Osteoblast (primary cell): ENCODE measurements at regions not wholly inside any gene's neighbourhood (a gene's known extent, or its start where the extent isn't known, plus 50 kb on each side); places are given as distances from the start of the nearest gene placed in this dataset.
"Not testable (repeated sequence)": the region's sequence is repeated elsewhere in the genome, so short reads cannot be mapped to it uniquely, and the experiment has no call there.

Experiments
- DNase-seq: peaks from one replicate; pipeline ENCODE4 v3.0.0; 2011; ENCODE audit warnings: low spot score, mixed read lengths; ENCODE audit not compliant: insufficient read length; ENCODE audit errors: missing footprints
- H2AFZ ChIP-seq: 2 replicates; pipeline ENCODE4 v1.6.0; 2011; ENCODE audit warnings: mild to moderate bottlenecking, low read length
- H3K27ac ChIP-seq: 2 replicates; pipeline ENCODE4 v1.5.1; 2011; ENCODE audit warnings: mild to moderate bottlenecking, low read depth, low read length, moderate library complexity
- H3K27me3 ChIP-seq: 2 replicates; pipeline ENCODE4 v1.6.0; 2012; ENCODE audit warnings: mild to moderate bottlenecking, control low read depth, inconsistent platforms, low read length, moderate library complexity; ENCODE audit not compliant: insufficient read depth
- H3K36me3 ChIP-seq: 2 replicates; pipeline ENCODE4 v1.5.1; 2011; ENCODE audit warnings: mild to moderate bottlenecking, low read length, control low read depth, moderate library complexity; ENCODE audit not compliant: insufficient read depth
- H3K4me1 ChIP-seq: 2 replicates; pipeline ENCODE4 v1.5.1; 2011; ENCODE audit warnings: mild to moderate bottlenecking, low read length, control low read depth, moderate library complexity; ENCODE audit not compliant: insufficient read depth
- H3K4me2 ChIP-seq: 2 replicates; pipeline ENCODE4 v1.6.0; 2011; ENCODE audit warnings: mild to moderate bottlenecking, low read length; ENCODE audit not compliant: insufficient read depth
- H3K4me3 ChIP-seq: fragments of 200-600 bp; sonication (generic); 3 replicates; pipeline ENCODE4 v1.5.1; 2012; ENCODE audit warnings: mild to moderate bottlenecking, low read length, inconsistent platforms; ENCODE audit not compliant: insufficient read depth
- H3K79me2 ChIP-seq: 2 replicates; pipeline ENCODE4 v1.6.0; 2012; ENCODE audit warnings: mild to moderate bottlenecking, low read length, control low read depth, inconsistent platforms; ENCODE audit not compliant: insufficient read depth
- H3K9me3 ChIP-seq: 2 replicates; pipeline ENCODE4 v1.5.1; 2011; ENCODE audit warnings: low read depth, low read length, control low read depth
- H4K20me1 ChIP-seq: 2 replicates; pipeline ENCODE4 v1.6.0; 2012; ENCODE audit warnings: mild to moderate bottlenecking, low read length, control low read depth; ENCODE audit not compliant: insufficient read depth
- TF ChIP-seq, protein P1 (sequence below): IDR thresholded peaks from 2 replicates; pipeline ENCODE4 v1.5.1; 2011; ENCODE audit warnings: mild to moderate bottlenecking, low read depth, low read length, moderate library complexity; ENCODE audit errors: extremely low read depth

DNA sequence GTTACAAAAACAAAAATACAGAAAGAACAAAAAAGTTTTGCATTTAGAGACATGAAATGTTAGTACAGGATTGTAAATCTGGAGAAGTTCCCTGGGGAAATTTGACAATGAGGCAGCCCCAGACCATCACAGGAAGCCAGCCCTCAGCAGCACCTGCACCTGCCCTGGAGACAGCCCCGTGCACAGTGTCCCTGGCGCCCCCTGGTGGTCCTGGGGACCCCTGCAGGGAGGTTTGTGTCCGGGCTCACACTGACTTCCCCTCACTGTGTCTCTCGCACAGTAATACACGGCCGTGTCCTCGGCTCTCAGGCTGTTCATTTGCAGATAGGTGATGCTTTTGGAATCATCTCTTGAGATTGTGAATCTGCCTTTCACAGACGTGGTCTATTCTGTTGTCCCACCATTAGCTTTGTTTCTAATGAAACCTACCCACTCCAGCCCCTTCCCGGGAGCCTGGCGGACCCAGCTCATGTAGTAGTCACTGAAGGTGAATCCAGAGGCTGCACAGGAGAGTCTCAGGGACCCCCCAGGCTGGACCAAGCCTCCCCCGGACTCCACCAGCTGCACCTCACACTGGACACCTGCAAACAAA lies 1248.6 kb downstream of the TMEM121 start:
- not testable (repeated sequence) for H2AFZ ChIP-seq, H3K27ac ChIP-seq, H4K20me1 ChIP-seq, H3K27me3 ChIP-seq, H3K9me3 ChIP-seq, H3K36me3 ChIP-seq, H3K4me2 ChIP-seq, H3K79me2 ChIP-seq, H3K4me3 ChIP-seq, DNase-seq, H3K4me1 ChIP-seq

DNA sequence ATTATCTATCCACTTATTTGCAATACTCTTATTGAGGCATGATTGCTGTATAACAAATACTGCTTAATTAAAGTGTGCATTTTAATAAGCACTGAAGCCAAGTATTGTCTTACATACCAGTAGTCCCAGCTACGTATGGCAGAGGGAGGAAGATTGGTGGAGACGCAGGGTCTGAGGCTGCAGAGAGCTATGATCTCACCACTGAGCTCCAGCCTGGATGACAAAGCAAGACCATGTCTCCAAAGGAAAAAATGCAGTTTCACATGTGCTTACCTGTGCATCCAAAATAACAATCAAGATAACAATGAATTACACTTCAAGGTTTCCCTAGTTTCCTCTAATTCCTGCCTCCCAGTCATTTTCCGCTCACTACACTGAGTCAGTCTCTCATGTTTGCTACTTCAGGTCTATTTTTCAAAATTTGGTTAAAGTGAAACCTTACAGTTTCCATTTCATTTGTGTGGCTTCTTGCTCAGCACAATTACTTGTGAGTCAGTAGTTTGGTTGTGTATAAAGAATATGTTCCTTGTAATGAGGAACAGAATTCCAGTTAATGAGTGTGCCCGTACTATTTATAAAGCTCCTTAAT lies 1250.1 kb downstream of the TMEM121 start:
- TF ChIP-seq, protein P1, sequence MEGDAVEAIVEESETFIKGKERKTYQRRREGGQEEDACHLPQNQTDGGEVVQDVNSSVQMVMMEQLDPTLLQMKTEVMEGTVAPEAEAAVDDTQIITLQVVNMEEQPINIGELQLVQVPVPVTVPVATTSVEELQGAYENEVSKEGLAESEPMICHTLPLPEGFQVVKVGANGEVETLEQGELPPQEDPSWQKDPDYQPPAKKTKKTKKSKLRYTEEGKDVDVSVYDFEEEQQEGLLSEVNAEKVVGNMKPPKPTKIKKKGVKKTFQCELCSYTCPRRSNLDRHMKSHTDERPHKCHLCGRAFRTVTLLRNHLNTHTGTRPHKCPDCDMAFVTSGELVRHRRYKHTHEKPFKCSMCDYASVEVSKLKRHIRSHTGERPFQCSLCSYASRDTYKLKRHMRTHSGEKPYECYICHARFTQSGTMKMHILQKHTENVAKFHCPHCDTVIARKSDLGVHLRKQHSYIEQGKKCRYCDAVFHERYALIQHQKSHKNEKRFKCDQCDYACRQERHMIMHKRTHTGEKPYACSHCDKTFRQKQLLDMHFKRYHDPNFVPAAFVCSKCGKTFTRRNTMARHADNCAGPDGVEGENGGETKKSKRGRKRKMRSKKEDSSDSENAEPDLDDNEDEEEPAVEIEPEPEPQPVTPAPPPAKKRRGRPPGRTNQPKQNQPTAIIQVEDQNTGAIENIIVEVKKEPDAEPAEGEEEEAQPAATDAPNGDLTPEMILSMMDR: no peak
- H3K9me3 ChIP-seq: no peaks in the 10 kb centered on the region
- no peak overlapping the region for H3K4me3 ChIP-seq
- no peaks in the 10 kb centered on the region for H3K27me3 ChIP-seq
- H3K4me1 ChIP-seq: no peaks in the 10 kb centered on the region
- no peak overlapping the region for H2AFZ ChIP-seq
- no peaks in the 10 kb centered on the region for H3K36me3 ChIP-seq
- no peaks in the 10 kb centered on the region for H4K20me1 ChIP-seq
- no peak overlapping the region for H3K27ac ChIP-seq
- no peak overlapping the region for H3K4me2 ChIP-seq
- no peak for DNase-seq
- H3K79me2 ChIP-seq: no peaks in the 10 kb centered on the region

GRCh38 chr14:106778986-106779385 lies 1252.6 kb downstream of the TMEM121 start:
- Histone ChIP-seq H2AFZ (no peak overlapping the region), H3K9me3 (no peaks in the 10 kb centered on the region), H3K4me2 (no peak overlapping the region), H3K27me3 (no peaks in the 10 kb centered on the region), H4K20me1 (no peaks in the 10 kb centered on the region), H3K36me3 (no peaks in the 10 kb centered on the region), H3K27ac (no peak overlapping the region), H3K4me3 (no peak overlapping the region), H3K79me2 (no peaks in the 10 kb centered on the region), H3K4me1 (no peaks in the 10 kb centered on the region)
- no peak for DNase-seq
- TF ChIP-seq, protein P1: no peak

DNA sequence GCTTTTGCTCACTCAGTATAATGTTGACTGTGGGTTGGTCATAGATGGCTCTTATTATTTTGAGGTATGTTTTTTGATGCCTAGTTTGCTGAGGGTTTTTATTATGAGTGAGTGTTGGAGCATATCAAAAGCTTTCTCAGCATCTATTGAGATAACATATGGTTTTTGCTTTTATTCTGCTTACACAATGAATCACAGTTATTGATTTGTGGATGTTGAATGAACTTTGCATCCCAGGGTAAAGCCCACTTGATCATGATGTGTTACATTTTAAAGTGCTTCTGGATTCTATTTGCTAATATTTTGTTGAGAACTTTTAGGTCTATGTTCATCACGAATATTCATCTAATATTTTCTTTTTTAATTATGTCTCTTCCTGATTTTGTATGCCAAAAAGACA lies 1260.3 kb downstream of the TMEM121 start:
- TF ChIP-seq, protein P1: no peak
- no peaks in the 10 kb centered on the region for H4K20me1 ChIP-seq

More for the DNA sequence above, 1260.3 kb downstream of the TMEM121 start:
- Histone ChIP-seq H3K4me1 (no peaks in the 10 kb centered on the region), H3K36me3 (no peaks in the 10 kb centered on the region), H3K27ac (no peak overlapping the region), H3K9me3 (no peaks in the 10 kb centered on the region), H3K79me2 (no peaks in the 10 kb centered on the region), H3K4me3 (no peak overlapping the region), H2AFZ (no peak overlapping the region), H3K4me2 (no peak overlapping the region), H3K27me3 (no peaks in the 10 kb centered on the region)
- no peak for DNase-seq
